GM21360 (cell line): ENCODE measurements at regions not wholly inside any gene's neighbourhood (a gene's known extent, or its start where the extent isn't known, plus 50 kb on each side); places are given as distances from the start of the nearest gene placed in this dataset.

Experiments
- ATAC-seq: cut with Tn5 transposase; IDR thresholded peaks from one replicate; pipeline ENCODE4 v1.9.1; 2021; ENCODE audit warnings: mild to moderate bottlenecking, moderate library complexity; ENCODE audit not compliant: unreplicated experiment

DNA sequence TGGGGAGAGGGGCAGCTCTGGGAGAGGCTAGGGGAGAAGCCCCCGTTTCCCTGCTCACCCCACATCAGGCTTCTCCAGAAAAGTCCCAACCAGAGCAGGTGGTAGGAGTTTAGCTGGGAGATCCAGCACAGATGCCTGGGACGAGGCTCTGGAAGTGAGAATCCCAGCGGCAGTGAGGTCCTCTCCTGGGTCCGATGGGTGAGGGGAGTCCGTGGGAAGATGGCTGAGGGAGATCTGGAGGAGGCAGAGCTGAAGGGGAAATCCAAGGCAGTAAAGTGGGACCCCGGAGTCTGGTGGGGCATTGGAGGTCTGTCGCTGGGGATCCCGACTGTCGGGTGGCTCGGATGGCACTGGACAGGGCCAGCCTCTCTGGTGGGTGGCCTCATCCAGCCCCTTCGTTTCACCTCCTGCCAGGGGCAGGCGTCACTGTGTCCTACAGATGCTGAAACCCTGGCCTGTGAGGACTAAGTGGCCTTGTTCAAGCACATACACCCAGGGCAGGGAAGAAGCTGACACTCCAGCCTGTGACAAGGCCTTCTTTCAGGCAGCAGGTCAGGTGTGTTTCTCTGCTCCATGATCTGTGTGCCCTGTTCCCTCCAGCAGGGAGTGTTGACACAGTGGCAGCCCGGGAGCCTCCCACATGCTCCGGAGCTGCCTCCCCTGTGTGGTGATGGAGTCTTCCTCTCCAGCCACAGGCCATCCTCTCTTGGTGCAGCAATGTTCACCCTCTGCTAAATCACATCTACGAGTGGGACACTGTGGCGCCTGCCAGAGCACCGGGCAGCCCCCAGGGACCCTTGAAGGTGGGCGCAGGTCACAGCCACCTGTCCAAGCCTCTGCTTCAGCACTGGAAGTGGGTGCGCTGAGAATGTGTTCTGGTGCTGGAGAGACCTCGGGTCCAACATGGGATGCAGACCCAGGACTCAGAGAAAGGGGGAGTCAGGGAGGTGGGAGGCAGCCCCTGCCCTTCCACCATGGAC is 850.8 kb downstream of the BRD1 start:
- no peak for ATAC-seq

DNA sequence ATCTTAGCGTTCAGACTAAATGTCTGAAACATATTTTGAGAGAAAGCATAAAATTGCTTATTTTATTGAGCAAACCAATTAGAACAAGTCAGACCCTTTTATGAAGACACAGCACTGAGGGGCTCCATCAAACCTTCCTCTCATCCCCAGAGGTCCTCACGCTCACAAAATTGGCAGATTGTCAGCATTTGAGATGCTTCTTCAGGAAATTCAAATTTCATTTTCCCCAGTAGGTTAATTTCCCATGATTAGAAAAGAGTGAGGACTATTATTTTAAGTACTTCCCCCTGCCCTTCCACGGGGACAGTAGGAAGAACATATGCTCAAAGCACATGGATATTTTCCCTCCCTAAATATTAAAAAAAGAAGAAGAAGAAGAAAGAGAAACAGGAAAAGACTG is 851.8 kb downstream of the BRD1 start:
- ATAC-seq, result no peak

DNA sequence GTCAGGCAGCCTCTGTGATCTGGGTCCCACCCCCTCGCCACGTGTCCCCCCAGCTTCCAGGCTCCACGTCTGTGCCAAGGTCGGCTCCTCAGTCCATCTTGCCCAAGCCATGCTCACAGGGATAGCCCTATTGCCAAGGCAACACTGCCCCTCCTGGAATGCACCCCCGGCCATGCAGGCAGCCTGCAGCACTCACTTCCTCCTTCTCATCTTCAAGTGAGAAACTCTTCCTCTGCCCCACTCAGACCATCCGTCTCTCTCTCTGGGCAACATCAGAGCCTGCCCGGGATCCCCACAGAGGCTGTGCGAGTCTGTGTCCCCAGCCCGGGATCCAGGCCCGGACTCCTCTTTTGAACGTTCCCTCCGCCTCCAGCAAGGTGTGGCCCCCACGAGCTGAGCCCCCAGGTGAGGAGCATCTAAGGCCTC is 852.3 kb downstream of the BRD1 start:
- ATAC-seq, result no peak

DNA sequence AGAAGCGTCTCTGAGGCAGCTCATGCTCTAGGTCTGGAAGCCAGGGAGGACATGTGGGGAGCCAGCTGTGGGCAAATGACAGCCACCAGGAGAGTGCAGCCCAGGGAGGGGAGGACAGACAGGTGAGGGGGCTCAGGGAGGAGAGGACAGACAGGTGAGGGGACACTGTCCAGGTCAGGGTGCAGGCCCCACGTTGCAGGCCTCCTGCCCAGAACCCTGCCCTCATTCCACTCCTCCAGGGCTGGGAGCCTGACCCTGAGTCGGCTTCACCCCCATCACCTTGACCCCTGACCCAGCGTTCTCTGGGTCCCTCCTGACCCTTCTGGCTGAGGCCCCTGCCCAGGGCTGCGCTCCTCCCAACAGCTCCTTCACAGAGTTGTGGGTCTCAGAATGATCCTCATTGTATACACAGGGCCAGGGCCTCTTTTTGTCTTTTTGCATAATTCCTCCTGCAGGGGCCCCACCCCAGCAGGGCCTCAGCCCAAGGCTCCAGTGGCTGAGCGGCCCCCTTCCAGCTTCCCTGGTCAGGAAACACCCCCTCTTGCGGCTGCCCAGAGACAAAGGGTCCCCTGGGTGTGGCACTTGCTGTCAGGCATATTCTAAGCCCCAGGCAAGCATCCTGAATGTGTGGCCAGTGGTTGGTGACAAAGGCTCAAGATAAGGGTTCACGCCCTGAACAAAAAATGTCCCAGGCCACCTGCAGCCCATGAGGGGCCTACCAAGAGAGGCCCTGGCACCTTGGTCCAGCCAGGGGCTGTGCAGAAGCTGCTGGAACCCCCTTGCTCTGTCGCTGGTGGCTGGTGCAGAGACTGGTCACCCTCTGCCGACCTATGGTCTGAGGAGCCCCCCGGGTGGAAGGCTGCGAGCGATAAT is 853.0 kb downstream of the BRD1 start:
- ATAC-seq, result no peak

DNA sequence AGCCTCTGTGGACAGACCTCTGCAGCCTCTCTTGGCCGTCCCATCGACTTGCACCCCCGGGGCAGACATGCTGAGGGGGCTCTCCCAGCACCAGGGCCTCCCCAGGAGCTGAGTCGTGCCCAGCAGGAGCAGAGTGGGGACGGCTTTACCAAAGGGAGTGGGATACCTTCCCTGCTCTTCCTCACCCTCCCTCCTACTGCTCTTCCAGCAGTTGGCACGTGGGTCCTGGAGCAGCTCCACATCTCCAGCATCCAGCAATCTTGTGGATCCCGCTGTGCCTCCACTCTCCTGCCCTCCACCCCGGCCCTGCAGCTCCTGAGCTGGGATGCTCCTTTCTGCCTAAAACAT is 854.0 kb downstream of the BRD1 start:
- no peak for ATAC-seq

DNA sequence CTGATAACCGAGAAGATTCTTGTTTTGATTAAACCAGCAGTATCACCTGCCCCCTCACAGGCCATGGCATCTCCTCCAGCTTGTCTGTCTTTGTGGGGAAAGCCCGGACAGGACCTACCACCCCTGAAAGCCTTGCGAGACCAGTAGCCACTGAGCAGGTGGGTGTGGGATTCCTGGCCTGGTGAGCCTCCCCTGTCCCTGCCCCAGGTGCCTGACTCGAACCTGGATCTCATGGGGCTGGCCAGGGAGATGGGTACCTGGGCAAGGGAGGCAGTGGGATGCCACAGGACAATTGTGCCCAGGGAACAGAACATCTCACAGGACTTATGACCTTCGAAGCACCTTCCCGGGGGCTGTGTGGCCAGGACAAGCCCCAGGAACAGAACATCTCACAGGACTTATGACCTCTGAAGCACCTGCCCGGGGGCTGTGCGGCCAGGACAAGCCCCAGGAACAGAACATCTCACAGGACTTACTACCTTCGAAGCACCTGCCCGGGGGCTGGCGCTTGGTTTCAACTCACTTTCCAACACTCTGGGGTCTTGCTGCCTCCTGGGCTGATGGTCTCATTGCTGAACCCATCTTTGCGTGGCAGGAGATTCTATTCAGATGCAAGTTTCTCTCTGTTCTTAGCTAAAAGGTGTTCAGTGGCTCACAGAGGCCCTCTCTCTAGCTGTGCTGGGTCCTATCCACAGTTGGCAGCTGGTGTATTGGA is 854.5 kb downstream of the BRD1 start:
- ATAC-seq, result no peak

DNA sequence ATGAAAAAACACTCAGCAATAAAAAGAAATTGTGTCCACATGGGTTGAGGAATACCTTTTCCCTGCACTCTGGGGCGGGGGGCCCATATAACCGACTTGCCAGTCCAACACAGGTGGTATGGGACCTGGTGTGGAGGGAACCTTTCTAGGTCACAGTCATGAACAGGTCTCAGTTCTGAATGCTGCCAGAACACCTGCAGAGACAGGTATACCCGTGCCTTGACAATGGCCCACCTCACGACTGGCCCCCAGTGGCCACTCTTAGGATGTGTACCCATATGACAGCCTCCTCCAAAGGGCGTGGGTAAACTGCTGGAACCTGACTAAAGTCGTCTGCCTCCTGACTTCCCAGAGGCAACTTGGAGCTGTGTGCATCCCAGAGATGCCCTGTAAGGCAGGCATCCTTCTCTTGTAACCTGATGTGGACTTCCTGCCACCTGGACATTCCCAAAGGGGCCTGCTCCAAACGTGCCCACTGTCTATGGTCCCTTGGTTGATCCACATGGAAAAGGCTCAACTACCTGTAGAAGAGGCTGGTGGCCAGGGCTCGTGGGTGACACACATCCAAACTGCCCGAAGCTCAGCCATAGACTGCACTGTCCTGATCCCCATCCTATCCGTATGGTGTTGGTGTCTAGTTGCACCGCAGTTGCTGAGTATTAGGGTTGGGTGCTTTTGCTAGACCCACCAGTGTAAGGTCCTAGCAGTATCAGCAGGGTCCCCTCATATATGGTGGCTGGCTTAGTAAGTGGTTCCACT is 859.3 kb downstream of the BRD1 start:
- no peak for ATAC-seq

DNA sequence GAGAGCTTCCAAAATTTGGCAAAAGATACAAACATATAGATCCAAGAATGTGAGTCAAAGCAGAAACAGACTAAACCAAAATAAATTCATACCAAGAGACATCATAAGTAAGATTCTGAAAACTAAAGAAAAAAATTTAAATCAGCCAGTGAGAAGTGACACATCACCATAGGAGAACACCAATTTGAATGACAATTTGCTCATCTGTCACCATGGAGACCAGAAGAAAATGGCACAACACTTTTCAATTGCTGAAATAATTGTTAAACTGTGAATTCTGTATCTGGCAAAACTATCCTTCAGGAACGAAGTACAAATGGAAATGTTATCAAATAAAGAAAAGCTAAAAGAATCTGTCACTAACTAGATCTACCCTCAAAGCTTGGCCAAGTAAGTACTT is 864.3 kb downstream of the BRD1 start:
- no peak for ATAC-seq

DNA sequence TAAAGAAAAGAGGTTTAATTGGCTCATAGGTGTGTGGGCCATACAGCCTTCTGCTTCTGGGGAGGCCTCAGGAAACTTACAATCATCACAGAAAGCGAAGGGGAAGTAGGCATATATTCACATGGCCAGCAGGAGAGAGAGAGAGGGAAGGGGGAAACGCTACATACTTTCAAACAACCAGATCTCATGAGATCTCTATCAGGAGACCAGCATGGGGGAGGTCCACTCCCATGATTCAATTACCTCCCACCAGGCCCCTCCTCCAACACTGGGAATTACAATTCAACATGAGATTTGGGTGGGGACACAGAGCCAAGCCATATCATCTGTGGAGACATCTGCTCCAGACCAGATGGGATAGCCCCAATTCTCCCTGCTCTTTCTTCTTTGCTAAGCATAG is 866.0 kb downstream of the BRD1 start:
- ATAC-seq, result no peak

DNA sequence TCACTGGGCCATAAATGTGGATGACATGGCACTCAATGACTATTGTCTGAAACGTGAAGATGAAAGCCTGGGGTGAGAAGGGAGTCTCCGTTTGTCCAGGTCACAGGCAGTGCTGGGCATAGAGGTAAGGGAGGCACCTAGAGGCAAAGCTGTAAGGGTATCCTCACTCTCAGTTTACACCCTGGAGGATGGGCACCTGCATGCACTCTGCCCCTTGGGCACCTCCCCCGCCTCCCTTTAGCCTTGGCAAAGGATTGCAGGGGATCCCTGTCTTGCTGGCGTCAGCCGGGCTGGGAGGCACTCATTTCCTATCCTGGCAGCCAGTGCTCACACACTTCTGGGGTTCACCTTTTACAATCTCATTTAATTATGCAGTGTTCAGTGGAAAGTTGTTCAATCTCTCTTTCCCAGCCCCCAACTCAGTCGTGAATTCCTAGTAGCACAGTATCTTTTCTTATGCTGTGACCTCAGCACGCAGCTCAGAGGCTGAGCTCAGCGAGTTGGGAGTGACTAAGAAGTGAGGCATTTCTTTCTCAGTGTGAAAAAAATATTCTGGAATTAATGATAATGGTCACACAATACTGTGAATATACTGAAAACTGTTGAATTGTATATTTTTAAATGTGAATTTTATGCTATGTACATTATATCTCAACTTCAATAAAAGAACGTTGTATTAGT is 866.6 kb downstream of the BRD1 start:
- no peak for ATAC-seq

DNA sequence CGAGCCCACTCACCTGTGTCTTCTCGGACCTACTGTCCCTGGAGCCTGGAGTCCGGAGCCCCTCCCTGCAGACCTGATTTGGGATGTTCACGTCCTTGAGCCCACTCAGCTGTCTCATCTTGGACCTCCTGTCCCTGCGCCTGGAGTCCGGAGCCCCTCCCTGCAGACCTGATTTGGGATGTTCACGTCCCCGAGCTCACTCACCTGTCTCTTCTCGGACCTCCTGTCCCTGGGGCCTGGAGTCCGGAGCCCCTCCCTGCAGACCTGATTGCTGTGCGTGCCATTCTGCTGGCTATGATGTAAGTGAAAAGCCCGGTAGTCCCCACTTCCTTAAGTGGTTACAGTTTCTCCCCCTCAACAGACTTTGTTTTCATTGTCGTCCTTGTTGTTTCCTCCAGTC is 867.1 kb downstream of the BRD1 start:
- ATAC-seq, result no peak

DNA sequence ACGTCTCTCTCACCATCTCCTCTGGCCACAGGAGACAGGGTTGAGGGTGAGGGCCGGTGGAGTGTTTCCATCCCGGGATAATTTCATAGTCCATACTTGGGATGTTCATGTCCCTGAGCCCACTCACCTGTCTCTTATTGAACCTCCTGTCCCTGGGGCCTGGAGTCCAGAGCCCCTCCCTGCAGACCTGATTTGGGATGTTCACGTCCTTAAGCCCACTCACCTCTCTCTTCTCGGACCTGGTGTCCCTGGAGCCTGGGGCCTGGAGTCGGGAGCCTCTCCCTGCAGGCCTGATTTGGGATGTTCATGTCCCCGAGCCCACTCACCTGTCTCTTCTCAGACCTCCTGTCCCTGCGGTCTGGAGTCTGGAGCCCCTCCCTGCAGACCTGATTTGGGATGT is 868.2 kb downstream of the BRD1 start:
- no peak for ATAC-seq

DNA sequence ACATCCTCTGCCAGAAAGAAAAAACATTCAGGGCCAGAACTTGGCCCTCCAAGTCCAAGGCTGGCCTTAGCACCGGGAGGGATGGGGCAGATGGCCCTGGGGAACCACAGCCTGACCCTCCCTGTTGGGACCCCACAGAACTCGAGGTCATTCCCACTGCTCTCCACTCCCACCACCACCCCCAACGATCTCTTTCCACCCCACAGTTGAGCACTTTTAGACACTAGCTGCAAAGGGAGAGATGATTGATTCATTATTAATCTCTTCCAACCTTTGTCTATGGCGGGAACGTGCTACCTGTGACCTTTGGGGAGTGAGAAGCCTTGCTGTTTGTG is 869.7 kb downstream of the BRD1 start:
- no peak for ATAC-seq

DNA sequence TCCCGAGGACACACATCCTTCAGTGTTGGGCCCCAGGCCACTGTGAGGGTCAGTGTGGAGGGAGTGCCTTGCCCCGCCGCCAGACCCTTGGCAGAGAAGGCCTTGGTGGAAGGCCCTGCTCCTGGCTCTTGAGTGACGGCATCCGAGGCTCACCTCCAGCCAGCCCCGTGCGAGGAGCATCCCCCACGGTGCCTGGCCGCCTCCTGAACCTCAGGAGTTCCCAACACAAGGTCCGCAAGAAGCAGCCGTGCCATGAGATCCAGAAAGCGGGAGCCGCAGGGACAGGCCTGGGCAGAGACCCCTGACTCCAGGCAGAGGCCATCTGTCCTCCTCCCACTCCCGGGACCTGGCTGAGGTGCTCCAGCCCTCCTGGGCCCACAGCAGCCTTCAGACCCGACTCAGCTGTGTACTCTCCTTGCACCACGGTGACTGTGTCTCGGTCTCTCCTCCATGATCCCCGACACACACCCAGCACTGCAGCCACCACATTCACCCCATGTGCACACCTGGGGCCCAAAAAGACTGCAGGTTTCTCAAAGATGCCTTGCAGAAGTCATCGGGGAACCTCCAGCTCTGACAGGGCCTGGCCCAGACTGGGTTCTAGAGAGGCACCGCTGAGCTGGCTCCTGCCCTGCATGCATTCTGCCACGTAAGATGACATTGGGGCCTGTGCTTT is 870.2 kb downstream of the BRD1 start:
- no peak for ATAC-seq

DNA sequence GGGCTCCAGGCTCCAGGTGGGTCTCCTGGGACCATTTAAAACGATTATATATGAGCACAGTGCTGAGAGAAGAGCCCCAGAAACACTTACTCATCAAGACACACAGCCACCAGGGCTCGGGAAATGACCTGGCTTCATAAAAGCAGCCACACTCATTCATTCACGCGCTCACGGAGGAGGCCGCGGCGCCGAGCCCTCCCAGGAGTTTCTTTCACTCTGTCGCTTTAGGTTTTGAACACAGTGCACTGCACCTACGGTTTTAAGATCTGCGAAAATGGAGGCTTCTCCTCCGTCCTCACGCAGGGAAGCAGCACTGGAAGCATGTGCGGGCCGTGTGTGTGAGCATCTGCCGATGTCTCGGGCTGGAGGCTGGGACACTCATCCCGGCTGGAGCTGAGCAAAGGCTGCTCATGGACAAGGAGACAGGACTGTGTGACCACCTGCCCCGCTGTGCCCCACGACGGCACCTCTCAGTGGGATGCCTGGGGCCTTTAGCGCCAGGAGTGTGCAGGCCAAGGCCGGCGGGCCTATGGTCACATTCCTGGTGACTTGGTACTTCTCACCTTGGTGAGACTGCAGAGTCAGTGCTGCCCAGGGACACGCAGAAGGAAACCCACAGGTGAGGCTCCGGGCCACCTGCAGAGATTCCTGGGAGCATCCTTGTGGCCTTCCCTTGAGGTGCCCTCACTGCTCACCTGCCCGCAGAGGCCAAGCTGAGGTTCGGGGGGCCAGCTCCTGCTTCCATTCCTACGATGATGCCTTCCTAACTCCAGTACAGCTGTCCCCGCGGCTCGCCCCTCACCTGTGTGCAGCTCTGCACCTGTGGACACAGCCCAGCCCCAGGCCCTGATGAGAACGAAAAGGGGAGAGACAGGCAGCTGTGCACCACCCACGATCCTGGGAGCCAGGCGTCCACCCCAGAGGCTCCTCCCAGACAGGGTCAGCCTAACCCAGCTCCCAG is 872.0 kb downstream of the BRD1 start:
- ATAC-seq, result no peak

DNA sequence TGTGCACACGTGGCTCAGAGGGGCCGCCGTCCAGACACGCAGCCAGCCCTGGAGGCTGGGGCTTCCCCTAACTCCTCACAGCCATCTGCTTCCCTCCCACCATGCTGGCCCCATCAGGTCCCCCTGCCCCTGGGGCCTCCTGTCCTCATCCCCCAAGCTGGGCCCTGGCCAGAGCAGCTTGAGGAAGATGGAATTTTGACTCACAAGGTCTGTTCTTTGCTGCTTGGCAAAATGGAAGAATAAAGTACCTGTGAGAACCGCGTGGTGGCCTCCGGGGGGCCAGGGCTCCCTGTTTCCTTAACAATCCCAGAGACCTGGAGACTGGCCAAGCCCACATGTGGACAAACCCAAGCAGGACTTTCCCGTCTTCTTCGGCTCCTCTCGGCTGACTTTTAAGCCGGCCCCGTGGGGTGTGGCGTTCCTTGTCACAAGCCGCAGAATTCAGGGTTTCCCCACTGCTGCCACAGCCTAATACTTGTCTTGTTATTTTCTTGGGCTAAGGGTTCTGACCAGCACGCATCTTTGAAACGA is 872.8 kb downstream of the BRD1 start:
- ATAC-seq, result no peak

DNA sequence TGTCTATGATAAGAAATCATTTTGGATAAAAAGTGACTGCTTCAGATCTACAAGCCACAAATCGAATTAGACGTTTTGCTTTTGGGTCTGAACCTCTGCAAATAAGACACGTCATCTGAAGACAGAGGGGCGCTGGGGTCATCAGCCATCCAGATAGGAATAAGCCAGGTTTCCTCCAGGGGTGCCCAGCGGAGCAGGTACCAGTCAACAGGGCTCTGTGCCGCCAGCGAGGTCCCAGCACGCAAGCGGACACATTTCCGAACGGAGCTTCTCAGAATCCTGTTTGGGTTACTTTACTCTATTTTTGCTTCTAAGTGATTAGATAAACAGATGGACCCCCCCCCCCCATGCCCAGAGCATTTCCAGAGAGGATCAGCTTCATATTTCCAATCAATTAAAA is 873.8 kb downstream of the BRD1 start:
- ATAC-seq, result no peak

DNA sequence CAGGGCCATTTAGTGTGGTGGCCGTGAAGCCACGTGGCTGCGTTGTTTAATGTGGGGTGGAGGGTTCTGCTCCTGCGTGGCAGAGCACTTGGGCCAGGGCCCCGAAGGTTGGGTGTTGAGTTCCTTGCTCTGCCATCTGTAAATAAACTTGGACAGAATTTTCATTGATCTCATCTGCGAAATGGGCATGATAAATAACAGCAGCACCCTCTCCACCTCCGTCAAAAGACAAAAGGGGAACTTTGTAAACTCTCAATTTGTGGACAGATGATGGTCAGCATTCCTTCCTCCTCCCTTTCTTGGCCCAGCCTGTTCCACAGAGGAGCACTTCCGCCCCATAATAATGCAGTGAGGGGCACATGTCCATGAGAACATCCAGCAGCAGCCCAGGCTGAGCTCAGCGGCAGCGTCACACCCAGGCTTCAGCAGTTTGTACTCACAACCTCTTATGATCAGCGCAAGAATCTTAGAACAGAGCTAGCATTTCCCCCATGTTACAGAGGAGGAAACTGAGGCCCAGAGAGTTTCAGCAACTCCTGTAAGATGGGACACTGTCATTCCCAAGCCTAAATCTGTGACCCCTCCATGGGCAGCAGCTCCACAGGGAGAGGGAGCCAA is 874.5 kb downstream of the BRD1 start:
- no peak for ATAC-seq
